GM23338 (cell line): ENCODE measurements at regions not wholly inside any gene's neighbourhood (a gene's known extent, or its start where the extent isn't known, plus 50 kb on each side); places are given as distances from the start of the nearest gene placed in this dataset.

Experiments
- ATAC-seq: fragments of 200-7000 bp; cut with Tn5 transposase; 3 replicates; pipeline ENCODE4 v1.9.1; 2020
- DNase-seq: peaks from one replicate; pipeline ENCODE4 v3.0.0-alpha.2; 2015; ENCODE audit warnings: low spot score
- H2AFZ ChIP-seq: fragments of 200-600 bp; sonication (generic); 2 replicates; pipeline ENCODE4 v1.8.0; 2016; ENCODE audit warnings: antibody characterized with exemption, mild to moderate bottlenecking, moderate library complexity
- H3F3A ChIP-seq: fragments of 200-600 bp; sonication (generic); replicated peaks from 2 replicates; pipeline ENCODE4 v1.8.0; 2017; ENCODE audit warnings: antibody characterized with exemption, mixed run types, low read depth
- H3K27ac ChIP-seq: fragments of 200-600 bp; sonication (generic); 2 replicates; pipeline ENCODE4 v1.6.1; 2016; ENCODE audit warnings: low read depth
- H3K27me3 ChIP-seq: fragments of 200-600 bp; sonication (generic); 2 replicates; pipeline ENCODE4 v1.8.0; 2016; ENCODE audit warnings: mild to moderate bottlenecking, mixed run types, moderate library complexity; ENCODE audit not compliant: insufficient read depth
- H3K36me3 ChIP-seq: fragments of 200-600 bp; sonication (generic); 2 replicates; pipeline ENCODE4 v1.8.0; 2016; ENCODE audit warnings: mild to moderate bottlenecking; ENCODE audit not compliant: insufficient read depth
- H3K4me1 ChIP-seq: fragments of 200-600 bp; sonication (generic); 2 replicates; pipeline ENCODE4 v1.8.0; 2016; ENCODE audit warnings: mild to moderate bottlenecking, moderate library complexity; ENCODE audit not compliant: insufficient read depth
- H3K4me2 ChIP-seq: fragments of 200-600 bp; sonication (generic); 2 replicates; pipeline ENCODE4 v1.7.1; 2017; ENCODE audit warnings: mixed run types
- H3K4me3 ChIP-seq: fragments of 200-600 bp; sonication (generic); 2 replicates; pipeline ENCODE4 v1.6.1; 2016; ENCODE audit warnings: mixed run types
- H3K79me2 ChIP-seq: fragments of 200-600 bp; sonication (generic); replicated peaks from 2 replicates; pipeline ENCODE4 v1.8.0; 2017; ENCODE audit warnings: mild to moderate bottlenecking; ENCODE audit not compliant: insufficient read depth
- H3K9me2 ChIP-seq: fragments of 200-600 bp; sonication (generic); 2 replicates; pipeline ENCODE4 v1.8.0; 2017; ENCODE audit not compliant: insufficient read depth
- H4K20me1 ChIP-seq: fragments of 200-600 bp; sonication (generic); replicated peaks from 2 replicates; pipeline ENCODE4 v1.8.0; 2017; ENCODE audit warnings: mild to moderate bottlenecking; ENCODE audit not compliant: insufficient read depth
- H3K27ac Mint-ChIP-seq: 2 replicates; pipeline ENCODE4 v1.8.0; 2020; ENCODE audit warnings: inconsistent platforms, mild to moderate bottlenecking, moderate library complexity, mixed read lengths
- H3K27me3 Mint-ChIP-seq: 3 replicates; pipeline ENCODE4 v1.8.0; 2022; ENCODE audit warnings: low read depth, mild to moderate bottlenecking, moderate library complexity, mixed read lengths, inconsistent platforms; ENCODE audit not compliant: insufficient read depth, poor library complexity
- H3K36me3 Mint-ChIP-seq: 3 replicates; pipeline ENCODE4 v1.8.0; 2021; ENCODE audit warnings: low read depth, mild to moderate bottlenecking, inconsistent platforms, moderate library complexity, mixed read lengths
- H3K4me1 Mint-ChIP-seq: 3 replicates; pipeline ENCODE4 v1.8.0; 2020; ENCODE audit warnings: mild to moderate bottlenecking, inconsistent platforms, mixed read lengths
- H3K4me3 Mint-ChIP-seq: 3 replicates; pipeline ENCODE4 v1.8.0; 2021; ENCODE audit warnings: moderate library complexity, mild to moderate bottlenecking, inconsistent platforms, mixed read lengths
- H3K9me3 Mint-ChIP-seq: 3 replicates; pipeline ENCODE4 v1.8.0; 2020; ENCODE audit warnings: moderate library complexity, mild to moderate bottlenecking, inconsistent platforms, mixed read lengths
- POLR2AphosphoS5 ChIP-seq: IDR thresholded peaks from 2 replicates; pipeline ENCODE4 v1.6.1; 2016; ENCODE audit warnings: antibody characterized with exemption, low read depth
- STAT1 ChIP-seq: IDR thresholded peaks from one replicate; pipeline ENCODE4 v1.6.1; 2016; ENCODE audit warnings: antibody characterized with exemption; ENCODE audit not compliant: unreplicated experiment
- ZNF114 ChIP-seq: fragments of 250-450 bp; sonication (Bioruptor Pico); IDR thresholded peaks from 2 replicates; pipeline ENCODE4 v1.5.0; 2020; ENCODE audit warnings: mild to moderate bottlenecking, moderate library complexity
- ZNF462 ChIP-seq: fragments of 250-450 bp; sonication (Bioruptor Pico); IDR thresholded peaks from 2 replicates; pipeline ENCODE4 v1.5.0; 2020; ENCODE audit warnings: mild to moderate bottlenecking, moderate library complexity
- TF ChIP-seq, protein P1 (sequence below), 2 experiments: fragments of 200-600 bp in 1 of 2; sonication (generic) in 1 of 2; conservative IDR thresholded peaks; 2 replicates each; pipeline versions ENCODE4 v1.5.1 to v1.6.1; 2016 to 2017; ENCODE audit warnings: antibody characterized with exemption in 2 of 2, low read depth in 2 of 2, mild to moderate bottlenecking in 2 of 2, moderate library complexity in 1 of 2
- TF ChIP-seq, protein P2 (sequence below): IDR thresholded peaks from 2 replicates; pipeline ENCODE4 v1.6.1; 2016; ENCODE audit warnings: antibody characterized with exemption
- TF ChIP-seq, protein P3 (sequence below): IDR thresholded peaks from one replicate; pipeline ENCODE4 v1.6.1; 2018; ENCODE audit warnings: antibody characterized with exemption; ENCODE audit not compliant: unreplicated experiment

DNA sequence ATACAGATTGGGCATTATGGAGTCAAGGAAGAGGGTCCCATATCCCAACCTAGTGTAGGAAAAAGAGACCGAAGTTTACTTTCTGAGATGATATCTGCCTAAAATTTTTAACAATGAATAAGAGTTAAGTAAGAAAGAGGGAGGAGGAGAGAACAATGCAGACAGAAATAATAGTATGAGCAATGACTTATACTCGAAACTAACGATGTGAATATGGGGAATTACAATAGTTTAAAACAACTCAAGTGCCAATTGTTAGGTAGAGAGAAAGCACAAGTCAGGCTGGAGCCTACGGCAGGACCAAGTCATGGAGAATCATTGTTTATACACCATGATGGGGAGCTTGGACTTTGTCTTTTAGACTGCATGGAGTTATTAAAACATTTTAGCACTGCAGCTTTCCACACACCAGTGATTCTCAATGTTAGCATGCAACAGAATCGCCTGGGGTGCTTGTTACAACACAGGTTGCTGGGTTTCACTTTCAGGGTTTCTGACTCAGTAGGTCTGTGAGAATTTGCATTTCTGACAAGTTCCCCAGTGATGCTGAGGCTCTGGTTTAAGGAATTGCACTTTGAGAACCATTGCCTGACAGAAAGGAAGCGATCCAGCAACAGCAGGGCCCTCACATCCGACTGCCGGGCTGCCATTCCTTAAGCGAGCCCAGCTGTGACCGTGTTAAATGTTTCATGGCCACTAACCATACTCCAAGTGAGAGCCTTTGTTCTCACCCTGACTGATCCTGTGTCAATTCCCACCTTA, 511.2 kb downstream of the DCDC2C start (continued):
- no peak for TF ChIP-seq ZNF462 (CRISPR knock-in tag)

DNA sequence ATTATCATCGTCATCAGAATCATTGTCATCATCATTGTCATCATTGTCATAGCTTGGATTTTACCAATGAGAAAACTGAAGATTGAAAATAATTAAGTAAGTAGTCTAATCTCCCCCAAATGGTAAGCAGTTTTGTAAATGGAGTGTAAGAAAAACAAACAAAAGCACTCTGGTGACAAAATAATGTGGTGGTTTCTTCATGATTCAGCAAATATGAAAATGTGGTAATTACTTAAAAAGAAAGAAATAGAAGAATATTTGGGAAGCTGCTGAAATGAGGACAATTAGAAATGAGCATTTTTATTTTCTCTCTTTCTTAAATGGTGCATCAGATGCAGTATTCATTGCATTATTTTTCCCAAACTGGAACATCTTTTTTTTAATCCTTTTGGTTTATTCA, 514.4 kb downstream of the DCDC2C start:
- Histone ChIP-seq H3K36me3 (no peaks in the 10 kb centered on the region), H3K4me3 (no peak overlapping the region), H3K79me2 (no peaks in the 10 kb centered on the region), H2AFZ (no peak overlapping the region), H3K27me3 (no peaks in the 10 kb centered on the region), H3F3A (no peaks in the 10 kb centered on the region), H3K27ac (no peak overlapping the region), H4K20me1 (no peaks in the 10 kb centered on the region), H3K4me1 (no peaks in the 10 kb centered on the region), H3K9me2 (no peaks in the 10 kb centered on the region), H3K4me2 (no peak overlapping the region)
- no peak overlapping the region for H3K4me3 Mint-ChIP-seq
- H3K27me3 Mint-ChIP-seq = peaks cover 5% of the 10 kb centered on the region
- H3K4me1 Mint-ChIP-seq = no peaks in the 10 kb centered on the region; the same call in 1 of the 3 replicates
- DNase-seq = no peak
- H3K27ac Mint-ChIP-seq = no peak overlapping the region
- no peak for ATAC-seq
- H3K36me3 Mint-ChIP-seq = 0 out of 3 replicates have a peak, but pooled peaks cover 4% of the 10 kb centered on the region
- peaks cover 59% of the 10 kb centered on the region for H3K9me3 Mint-ChIP-seq
- TF ChIP-seq ZNF114 (CRISPR knock-in tag) = no peak
- TF ChIP-seq, protein P1, sequence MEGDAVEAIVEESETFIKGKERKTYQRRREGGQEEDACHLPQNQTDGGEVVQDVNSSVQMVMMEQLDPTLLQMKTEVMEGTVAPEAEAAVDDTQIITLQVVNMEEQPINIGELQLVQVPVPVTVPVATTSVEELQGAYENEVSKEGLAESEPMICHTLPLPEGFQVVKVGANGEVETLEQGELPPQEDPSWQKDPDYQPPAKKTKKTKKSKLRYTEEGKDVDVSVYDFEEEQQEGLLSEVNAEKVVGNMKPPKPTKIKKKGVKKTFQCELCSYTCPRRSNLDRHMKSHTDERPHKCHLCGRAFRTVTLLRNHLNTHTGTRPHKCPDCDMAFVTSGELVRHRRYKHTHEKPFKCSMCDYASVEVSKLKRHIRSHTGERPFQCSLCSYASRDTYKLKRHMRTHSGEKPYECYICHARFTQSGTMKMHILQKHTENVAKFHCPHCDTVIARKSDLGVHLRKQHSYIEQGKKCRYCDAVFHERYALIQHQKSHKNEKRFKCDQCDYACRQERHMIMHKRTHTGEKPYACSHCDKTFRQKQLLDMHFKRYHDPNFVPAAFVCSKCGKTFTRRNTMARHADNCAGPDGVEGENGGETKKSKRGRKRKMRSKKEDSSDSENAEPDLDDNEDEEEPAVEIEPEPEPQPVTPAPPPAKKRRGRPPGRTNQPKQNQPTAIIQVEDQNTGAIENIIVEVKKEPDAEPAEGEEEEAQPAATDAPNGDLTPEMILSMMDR (conservative IDR thresholded peaks at IDR 0.05; ENCODE audit: low read depth in 2 of 2) = no peak
- TF ChIP-seq, protein P2, sequence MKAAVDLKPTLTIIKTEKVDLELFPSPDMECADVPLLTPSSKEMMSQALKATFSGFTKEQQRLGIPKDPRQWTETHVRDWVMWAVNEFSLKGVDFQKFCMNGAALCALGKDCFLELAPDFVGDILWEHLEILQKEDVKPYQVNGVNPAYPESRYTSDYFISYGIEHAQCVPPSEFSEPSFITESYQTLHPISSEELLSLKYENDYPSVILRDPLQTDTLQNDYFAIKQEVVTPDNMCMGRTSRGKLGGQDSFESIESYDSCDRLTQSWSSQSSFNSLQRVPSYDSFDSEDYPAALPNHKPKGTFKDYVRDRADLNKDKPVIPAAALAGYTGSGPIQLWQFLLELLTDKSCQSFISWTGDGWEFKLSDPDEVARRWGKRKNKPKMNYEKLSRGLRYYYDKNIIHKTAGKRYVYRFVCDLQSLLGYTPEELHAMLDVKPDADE = no peak
- TF ChIP-seq, protein P3, sequence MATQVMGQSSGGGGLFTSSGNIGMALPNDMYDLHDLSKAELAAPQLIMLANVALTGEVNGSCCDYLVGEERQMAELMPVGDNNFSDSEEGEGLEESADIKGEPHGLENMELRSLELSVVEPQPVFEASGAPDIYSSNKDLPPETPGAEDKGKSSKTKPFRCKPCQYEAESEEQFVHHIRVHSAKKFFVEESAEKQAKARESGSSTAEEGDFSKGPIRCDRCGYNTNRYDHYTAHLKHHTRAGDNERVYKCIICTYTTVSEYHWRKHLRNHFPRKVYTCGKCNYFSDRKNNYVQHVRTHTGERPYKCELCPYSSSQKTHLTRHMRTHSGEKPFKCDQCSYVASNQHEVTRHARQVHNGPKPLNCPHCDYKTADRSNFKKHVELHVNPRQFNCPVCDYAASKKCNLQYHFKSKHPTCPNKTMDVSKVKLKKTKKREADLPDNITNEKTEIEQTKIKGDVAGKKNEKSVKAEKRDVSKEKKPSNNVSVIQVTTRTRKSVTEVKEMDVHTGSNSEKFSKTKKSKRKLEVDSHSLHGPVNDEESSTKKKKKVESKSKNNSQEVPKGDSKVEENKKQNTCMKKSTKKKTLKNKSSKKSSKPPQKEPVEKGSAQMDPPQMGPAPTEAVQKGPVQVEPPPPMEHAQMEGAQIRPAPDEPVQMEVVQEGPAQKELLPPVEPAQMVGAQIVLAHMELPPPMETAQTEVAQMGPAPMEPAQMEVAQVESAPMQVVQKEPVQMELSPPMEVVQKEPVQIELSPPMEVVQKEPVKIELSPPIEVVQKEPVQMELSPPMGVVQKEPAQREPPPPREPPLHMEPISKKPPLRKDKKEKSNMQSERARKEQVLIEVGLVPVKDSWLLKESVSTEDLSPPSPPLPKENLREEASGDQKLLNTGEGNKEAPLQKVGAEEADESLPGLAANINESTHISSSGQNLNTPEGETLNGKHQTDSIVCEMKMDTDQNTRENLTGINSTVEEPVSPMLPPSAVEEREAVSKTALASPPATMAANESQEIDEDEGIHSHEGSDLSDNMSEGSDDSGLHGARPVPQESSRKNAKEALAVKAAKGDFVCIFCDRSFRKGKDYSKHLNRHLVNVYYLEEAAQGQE = no peak
- TF ChIP-seq STAT1 = no peak
- no peak for TF ChIP-seq POLR2AphosphoS5
